NCI-H1092 (cell line): ENCODE measurements at regions not wholly inside any gene's neighbourhood (a gene's known extent, or its start where the extent isn't known, plus 50 kb on each side); places are given as distances from the start of the nearest gene placed in this dataset.

ENCODE experiments used
- DNase-seq: peaks from one replicate; lab custom pipeline; 2025; lab: John Stamatoyannopoulos, UW

DNA sequence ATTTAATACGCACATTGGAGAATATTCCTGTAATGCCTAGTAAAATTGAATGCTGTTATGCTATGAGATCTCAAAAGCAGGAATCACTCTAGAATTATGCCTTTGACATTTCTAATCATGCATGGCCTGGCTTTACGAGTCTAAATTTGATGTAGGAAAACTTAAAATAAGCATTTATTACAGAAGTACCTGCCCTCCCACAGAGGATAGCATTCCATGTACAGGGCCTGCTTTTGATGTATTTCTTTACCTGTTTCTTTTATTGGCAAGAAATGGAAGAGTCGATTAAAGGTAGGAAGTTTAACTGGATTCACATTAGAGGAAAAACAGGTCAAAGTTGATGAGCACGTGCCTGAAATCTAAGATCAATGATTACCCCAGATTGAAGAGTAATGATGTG is 219.5 kb downstream of the PCDH7 start:
- no peak for DNase-seq

- DNase-seq: no peak
Measured at GRCh38 chr4:30941641-30942040, 221.5 kb downstream of the PCDH7 start.

GRCh38 chr4:30943356-30943755 is 223.2 kb downstream of the PCDH7 start:
- no peak for DNase-seq

GRCh38 chr4:30945586-30945985 is 225.4 kb downstream of the PCDH7 start:
- no peak for DNase-seq

DNA sequence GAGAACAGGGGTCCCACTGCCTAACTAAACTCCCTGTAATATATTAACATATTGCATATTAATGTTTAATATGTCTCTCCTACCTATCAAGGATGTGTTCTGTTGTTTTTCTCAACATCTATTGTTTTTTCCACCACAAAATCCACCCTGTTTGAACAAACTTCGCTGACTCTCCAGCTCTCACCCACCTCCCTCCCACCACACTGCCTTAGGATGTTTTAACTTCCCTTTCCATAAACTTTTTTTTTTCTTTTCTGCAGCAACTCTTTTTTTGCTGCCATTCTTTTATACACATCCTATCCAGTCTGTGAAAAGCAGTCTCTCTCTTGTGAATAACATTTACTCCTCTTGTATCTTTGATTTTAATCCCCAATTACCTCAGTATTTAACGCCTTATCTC is 226.1 kb downstream of the PCDH7 start:
- no peak for DNase-seq

GRCh38 chr4:30948653-30949052 is 228.5 kb downstream of the PCDH7 start:
- no peak for DNase-seq

GRCh38 chr4:30950737-30951136 is 230.6 kb downstream of the PCDH7 start:
- no peak for DNase-seq

DNA sequence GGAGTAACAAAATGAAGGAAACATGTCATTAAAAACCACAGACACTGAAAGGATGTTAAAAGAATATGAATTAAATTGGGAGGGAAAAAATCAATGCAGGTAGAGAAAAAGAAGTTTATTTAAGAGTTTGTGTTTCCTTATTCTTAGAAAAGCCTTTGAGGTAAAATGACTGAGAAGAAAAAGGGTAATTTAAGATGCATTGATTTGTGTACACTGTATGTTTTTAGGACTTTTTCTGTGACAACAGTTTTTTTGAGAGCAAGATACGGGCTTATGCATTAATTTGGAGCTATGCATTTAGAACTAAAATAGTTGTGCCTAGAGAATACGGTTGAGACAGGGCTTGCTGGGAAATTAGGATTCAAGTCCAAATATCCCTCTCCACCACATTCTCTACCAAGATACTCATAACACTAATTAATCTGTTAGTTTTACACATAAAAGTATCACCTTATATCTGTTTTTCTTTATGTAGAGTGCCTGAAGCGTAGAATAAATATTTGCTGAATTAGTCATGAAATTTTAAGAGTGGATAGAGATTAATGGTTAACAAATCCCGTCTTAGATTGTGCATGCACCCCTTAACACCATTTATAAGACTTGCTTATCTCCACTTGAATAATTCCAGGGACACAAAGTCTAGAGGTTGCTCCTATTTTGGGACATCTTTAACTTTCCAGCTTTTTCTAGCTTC is 232.5 kb downstream of the PCDH7 start:
- no peak for DNase-seq

GRCh38 chr4:30953799-30954198 is 233.6 kb downstream of the PCDH7 start:
- DNase-seq: no peak

DNA sequence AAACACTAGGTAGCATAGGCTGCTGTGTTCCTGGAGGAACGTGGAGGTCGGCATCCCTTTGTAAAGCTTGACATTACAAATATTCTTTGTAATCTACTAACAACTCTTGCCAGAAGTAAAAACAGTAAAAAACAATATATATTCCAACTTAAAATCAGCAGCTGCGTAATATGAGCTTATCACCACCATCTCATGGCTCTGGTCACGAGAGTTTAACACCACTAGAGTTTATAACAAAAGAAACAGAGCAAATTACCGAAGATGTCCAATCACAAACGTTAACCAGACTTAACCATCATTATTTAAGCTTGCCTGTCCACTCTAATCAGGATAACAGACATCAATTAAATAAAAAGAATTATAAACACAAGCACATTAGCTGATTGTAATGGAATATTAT is 236.7 kb downstream of the PCDH7 start:
- no peak for DNase-seq

GRCh38 chr4:30957706-30958105 is 237.5 kb downstream of the PCDH7 start:
- no peak for DNase-seq

GRCh38 chr4:30959781-30960485 is 239.8 kb downstream of the PCDH7 start:
- DNase-seq: no peak

GRCh38 chr4:30962939-30963338 is 242.8 kb downstream of the PCDH7 start:
- DNase-seq: no peak

DNA sequence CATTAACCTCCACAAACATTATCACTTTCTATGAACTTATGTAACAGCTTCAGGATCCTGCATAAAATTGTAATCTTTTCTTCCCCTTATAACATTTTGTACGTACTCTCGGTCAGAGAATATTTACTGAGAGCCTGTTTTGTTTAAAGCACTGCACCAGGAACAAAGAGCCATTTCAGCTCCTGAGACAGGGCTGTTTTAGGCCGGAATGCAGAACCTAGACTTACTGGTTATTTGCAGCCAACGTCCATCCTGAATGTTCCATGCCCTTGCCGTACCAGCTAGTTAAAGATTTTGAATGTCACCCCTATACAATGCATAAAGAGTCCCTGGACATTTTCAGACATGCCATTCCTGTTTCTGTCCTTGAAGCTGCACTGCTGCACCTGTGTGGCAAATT is 248.8 kb downstream of the PCDH7 start:
- no peak for DNase-seq

GRCh38 chr4:30972542-30972941 is 252.4 kb downstream of the PCDH7 start:
- DNase-seq: no peak

DNA sequence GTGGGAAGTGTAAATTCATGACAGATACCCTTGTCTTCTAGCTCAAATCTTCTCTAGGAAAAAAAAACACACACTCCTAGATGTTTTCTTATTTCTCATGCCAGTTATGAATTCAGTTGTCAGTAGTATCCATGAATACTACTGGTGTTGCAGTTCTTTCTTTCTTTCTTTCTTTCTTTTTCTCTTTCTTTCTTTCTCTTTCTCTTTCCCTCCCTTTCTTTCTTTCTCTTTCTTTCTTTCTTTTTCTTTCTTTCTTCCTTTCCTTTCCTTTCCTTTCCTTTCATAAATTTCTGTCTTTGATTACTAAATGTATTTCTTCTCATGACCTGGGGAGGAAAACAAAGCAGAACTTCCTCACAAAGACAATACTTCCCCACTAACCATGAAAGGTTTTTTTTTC is 253.8 kb downstream of the PCDH7 start:
- DNase-seq: no peak

GRCh38 chr4:30979402-30979801 is 259.2 kb downstream of the PCDH7 start:
- DNase-seq: no peak

GRCh38 chr4:30989508-30989907 is 269.3 kb downstream of the PCDH7 start:
- DNase-seq: no peak

DNA sequence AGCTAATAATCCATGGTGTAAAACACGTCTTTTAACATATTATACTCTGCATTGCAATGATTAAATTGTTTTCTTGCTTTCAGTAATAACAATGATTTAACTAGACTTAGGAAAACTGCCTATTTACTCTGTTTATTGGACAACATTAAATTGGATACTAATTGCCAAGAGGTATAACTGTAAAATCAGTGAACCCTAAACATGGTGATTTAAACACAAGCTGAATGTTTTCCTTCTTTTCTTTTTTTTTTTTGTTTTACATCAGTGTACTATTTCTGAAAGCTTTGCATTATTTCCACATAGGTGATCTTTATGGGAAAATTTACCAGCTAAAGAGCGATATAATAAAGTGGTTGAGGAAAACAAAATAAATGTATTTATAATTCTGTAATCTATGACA is 276.7 kb downstream of the PCDH7 start:
- no peak for DNase-seq

GRCh38 chr4:31005037-31005436 is 284.9 kb downstream of the PCDH7 start:
- DNase-seq: no peak

DNA sequence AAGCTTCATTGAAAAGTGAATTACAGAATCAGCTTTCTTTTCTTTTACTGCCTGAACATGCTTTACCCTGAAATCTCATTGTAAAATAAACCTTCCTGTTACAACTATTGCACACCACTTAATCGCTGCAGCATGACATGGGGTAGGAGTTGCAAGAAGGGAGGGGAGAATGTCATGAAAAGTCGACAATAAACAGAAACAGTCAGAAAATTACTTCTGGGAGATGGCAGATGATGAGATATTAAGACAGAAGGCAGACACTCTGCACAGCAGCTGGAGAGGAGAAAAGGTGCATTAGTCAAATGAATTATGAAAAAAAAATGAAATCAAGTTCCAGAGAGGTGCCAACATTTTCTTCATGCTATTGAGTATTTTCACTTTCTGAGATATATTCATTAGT is 287.7 kb downstream of the PCDH7 start:
- DNase-seq: no peak

DNA sequence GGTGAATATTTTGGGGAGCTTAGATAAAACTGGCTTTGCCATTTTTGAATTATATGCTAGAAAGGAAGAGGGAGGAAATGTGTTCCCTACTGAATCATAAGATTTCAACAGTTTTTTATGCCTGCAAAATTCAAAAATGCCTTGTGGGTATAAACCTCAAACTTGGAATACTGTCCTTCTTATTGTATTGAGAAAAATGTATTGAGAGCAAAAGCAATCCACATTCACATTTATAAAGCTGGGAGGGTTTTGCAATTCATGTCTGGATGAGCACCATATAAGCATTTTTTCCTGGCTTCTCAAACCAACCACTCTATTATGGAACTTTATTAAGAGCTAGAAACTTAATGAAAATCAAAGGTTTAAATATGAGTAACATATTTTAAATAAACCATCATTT is 289.8 kb downstream of the PCDH7 start:
- DNase-seq: no peak

- DNase-seq: no peak
Measured at GRCh38 chr4:31015123-31015522, 295.0 kb downstream of the PCDH7 start.
